ENCODE measurements at regions not wholly inside any gene's neighbourhood (a gene's known extent, or its start where the extent isn't known, plus 50 kb on each side); places are given as distances from the start of the nearest gene placed in this dataset.
A peak's percentile ranks its signal among the peaks of the same experiment; 100 is the strongest.

DNA sequence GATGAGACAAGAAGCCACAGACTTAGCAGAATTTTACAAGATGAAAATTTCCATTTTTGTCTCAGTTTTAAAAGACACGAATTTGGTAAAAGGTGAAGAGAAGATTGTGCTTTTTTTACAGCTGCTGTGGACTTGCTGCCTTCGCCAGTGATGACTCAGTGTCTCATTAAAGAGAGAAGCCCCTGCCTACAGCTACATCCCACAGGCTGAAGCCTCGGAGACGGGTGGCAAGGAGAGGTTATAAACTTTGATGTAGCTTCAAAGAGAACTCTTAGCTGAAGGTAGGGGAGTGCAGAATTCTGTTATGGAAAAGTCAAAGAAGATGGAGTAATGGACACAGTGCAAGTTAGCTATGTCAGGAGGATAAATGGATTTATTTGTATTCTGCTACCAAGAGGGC lies 683.4 kb upstream of the ARGLU1 start:
- no peak for DNase-seq (ENCODE audit: low read depth)

DNA sequence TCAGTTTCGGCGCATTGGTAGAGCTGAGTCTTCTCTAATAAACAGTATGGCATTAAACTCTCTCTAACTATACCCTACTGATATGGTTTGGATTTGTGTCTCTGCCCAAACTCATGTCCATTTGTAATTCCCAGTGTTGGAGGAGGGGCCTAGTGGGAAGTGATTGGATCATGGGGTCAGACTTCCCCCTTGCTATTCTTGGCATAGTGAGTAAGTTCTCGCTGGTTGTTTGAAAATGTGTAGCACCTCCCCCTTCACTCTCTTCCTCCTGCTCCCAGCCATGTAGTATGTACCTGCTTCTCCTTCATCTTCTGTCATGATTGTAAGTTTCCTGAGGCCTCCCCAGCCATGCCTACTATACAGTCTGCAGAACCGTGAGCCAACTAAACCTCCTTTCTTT lies 682.7 kb upstream of the ARGLU1 start:
- no peak for DNase-seq (ENCODE audit: low read depth)

DNA sequence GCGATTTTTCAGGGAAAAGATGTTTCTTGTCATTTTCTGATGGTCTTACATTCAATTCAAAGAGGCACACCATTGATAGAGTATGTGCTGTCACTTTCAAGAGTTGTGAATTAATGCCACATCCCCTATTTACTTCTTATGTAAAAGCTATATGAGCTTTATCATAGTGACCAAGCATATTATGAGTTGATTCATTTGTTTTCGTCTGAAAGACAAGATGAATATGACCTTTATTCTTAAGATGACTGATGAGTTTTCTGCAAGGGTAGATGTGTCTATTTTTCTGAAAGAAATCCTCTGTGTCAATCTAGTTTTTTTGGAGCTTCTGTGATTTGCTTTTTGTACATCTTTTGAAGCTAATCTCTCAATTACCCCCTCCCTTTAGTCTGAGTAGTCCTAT lies 676.3 kb upstream of the ARGLU1 start:
- no peak for DNase-seq (ENCODE audit: low read depth)

DNA sequence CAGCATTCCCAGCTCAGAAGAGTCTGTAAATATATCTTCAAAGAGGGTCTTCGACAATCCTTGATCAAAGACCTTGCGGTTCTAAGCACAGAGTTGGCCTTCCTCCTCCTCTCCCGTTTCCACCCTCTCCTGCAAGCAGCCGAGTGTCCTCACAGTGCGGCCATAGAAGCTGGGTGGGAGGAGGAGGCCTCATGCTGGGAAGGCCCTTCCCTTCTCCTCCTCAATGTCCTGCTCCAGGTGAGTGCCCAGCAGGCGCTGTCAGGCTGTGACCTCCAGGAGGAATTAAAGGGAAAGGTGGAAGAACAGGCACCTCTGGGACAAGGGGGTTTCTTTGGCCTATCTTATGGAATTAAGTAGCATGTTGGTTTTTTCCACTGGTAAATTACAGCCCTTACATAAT lies 674.2 kb upstream of the ARGLU1 start:
- DNase-seq (ENCODE audit: low read depth) = no peak

DNA sequence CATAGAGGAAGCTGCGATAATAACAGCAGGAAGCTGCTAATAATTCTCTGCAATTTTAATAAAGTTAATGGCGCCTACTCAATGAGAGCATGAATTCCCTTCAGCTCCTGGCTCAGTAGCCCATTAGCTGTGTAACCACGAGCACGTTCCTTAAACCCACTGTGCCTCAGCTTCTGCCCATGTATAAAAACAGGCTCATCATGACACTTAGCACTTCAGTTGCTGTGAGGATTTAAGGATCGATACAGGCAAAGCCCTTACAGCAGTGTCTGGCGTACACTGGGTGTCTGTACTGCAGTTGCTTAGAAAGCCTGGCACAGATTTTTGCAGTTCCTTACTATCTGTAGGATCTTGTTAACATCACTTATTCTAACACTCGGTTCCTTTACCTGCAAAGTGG lies 673.4 kb upstream of the ARGLU1 start:
- DNase-seq (ENCODE audit: low read depth) = no peak

DNA sequence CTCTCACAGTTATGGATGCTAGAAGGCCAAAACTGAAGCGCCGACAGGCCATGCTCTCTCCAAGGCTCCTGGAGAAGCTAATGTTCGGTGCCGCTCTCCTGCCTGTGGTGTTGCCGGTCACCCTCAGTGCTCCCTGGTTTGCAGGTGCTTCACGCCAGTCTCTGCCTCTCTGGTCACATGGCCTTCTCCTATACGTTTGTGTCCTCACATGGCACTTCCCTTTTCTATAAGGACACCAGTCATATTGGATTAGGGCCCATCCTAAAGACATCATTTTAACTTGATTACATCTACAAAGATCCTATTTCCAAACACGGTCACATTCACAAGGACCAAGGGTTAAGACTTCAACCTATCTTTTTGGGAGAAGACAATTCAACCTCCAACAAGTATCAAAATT lies 671.3 kb upstream of the ARGLU1 start:
- DNase-seq (ENCODE audit: low read depth) = no peak

DNA sequence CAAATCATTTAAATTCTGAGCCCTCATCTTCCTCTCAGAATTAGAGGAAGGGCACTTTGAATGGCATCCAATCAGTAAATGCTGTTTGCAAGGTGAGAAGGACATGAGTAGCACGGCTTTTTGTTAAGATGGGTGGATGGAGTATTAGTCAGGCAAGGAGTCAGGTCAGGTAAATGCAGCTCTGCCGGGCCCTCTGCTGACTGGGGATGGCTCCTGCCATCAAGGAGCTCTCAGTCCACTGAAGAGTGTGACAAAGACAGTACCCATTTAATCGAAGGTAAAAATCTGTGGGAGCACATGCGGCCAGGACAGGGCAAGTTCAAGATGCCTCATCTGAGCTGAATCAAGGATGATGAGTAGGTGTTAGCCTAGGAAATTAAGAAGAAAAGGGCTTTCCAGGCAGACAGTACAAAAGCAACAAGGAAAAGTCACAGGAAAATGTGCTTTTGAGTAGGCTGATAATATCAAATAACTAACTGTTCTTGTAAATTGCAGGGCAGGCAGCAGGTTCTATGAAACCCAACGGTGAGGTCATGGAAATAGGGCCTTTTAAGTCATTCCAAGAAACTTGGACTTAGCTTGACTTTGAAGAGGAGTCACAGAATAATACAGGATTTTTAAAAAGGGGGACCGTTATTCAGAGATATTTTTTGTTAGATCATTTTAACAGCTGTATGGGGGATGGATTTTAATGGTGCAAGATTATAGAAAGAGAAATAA lies 670.5 kb upstream of the ARGLU1 start:
- DNase-seq (ENCODE audit: low read depth) = no peak

DNA sequence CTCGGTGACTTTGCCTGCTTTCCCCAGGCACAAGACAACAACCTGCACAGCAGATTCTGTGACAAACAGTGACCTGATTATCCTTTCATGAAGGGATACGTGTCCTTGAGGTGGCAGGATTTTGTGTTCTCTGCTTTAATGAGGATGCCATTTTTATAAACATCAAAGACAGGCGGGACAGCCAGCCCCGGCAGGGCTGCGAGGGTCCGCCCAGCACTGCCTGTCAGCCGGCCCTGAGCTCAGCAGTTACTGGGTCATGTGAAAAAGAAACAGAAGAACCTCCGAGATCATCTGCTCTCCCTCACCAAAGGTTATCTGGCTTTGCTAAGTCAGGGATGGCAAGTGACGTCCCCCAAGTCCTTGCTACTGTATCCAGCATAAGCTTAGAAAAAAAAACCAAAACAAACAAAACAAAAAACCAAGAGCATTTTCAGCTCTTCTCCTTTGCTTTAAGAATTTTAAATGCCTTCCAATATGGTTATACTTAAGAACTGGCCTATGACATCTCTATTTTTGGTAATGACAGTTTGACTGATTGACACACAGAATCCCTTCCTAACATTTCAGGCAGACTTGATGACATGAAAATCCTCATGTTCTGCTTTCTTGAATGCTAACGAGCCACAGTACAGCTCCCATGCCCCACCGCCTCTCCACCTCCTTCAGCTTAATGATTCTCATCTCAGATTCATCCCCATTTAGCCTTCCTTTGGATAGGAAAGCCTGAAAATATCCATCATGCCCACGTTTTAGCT lies 666.6 kb upstream of the ARGLU1 start:
- no peak for DNase-seq (ENCODE audit: low read depth)

DNA sequence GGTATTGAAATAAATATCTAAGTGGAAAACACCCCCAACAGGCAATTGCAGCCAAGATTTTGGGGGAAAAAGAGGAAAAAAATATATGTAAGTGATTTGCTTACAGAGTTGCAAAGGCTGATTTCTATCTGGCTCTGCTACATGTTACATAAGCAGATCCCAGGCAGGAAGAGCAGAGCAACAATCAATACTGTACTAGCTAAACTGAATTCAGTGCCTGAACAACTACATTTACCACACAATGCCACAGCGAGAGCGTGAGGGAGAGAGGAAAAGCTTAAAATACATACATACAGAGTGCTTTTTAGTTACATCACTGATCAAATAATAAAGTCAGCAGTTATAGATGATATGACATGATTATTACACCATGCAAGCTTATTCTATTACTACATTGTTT lies 665.6 kb upstream of the ARGLU1 start:
- DNase-seq (ENCODE audit: low read depth) = no peak

DNA sequence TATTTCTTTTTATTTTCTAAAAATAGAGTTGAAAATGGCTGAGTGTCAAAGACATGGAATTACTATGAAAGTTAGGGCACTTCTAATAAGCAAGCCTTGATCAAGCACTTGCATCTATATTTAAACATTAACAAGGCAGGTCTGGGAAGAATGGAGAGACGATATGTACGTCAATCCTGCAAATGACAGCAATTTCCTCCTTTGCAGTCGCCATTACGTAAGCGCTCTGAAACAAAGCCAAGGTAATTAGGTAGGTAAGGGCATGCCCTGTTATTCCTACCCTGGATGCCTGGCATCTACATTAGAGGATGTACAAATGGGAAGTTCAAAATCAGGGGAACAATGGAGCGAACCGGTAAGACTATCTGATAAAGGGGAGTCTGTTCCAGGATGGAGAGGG lies 664.0 kb upstream of the ARGLU1 start:
- no peak for DNase-seq (ENCODE audit: low read depth)

DNA sequence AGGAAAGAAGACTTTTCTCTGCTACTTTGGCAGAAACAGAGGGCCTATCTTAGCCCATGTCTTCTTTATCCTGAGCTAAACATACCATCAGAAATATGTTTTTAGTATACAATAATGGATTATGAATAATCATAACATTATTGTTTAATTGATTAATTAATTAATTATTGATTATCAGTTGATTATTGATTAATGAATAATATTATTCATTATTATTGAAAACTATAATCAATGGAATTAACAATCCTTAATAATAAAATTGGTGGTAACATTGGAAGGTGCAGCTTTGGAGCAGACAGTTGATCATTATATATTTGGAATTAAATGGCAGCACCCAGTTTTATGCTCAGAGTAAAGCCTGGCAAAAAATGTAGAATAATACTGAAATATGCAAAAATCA lies 655.9 kb upstream of the ARGLU1 start:
- DNase-seq (ENCODE audit: low read depth) = no peak

DNA sequence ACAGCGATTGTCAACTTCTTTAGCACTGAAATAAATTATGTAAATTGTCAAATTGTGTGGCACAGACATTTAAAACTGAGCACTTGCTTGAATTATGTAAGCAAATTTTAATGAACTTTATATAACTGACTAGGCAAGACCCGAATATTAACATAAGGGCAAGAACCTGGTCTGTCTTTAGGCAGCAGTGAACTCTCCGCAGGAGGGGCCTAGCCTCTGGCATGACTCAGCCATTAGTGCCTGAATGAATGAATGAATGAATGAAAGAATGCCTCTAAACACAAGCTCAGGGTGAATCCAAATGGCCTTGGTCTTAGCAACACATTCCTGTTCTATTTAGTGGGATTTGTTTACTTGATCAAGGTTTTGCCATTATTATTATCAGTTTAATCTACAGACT lies 654.7 kb upstream of the ARGLU1 start:
- DNase-seq (ENCODE audit: low read depth) = no peak

DNA sequence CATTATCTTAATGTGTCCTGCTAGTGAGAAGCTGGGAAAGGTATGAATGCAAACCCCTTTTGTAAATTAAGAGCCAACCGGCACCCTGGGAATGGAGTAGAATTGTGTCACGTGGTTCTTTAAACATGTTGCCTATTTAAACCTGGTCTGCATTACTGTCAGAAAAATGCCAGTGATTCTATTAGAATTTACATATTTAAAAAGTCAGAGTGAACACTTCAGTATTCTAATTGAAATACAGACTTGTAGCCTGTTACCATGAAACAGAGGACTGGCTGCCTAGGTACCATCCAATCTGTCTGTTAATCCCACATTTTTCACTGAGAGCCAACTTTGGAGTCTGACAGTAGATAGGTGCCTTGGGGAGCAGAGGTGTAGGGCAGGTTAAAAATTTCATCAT lies 652.3 kb upstream of the ARGLU1 start:
- no peak for DNase-seq (ENCODE audit: low read depth)

DNA sequence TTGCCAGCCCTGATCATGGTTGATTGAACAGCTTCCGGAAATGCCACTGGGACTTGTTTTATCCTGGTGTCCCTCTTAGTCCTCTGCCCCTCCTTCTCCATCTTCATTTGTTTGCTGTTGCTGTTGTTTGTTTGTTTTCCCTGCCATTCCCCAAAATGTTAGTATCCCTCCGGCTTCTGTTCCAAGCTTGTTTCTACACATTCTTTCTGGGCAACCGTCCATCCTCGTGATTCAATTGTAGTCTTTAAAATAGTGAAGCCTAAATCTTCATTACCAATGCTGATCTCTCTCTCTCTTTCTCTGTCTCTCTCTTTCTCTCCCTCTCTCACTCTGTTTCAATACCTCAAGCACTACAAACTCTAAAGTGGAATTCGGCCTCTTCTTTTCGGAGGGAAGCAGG lies 649.3 kb upstream of the ARGLU1 start:
- DNase-seq (ENCODE audit: low read depth) = no peak

DNA sequence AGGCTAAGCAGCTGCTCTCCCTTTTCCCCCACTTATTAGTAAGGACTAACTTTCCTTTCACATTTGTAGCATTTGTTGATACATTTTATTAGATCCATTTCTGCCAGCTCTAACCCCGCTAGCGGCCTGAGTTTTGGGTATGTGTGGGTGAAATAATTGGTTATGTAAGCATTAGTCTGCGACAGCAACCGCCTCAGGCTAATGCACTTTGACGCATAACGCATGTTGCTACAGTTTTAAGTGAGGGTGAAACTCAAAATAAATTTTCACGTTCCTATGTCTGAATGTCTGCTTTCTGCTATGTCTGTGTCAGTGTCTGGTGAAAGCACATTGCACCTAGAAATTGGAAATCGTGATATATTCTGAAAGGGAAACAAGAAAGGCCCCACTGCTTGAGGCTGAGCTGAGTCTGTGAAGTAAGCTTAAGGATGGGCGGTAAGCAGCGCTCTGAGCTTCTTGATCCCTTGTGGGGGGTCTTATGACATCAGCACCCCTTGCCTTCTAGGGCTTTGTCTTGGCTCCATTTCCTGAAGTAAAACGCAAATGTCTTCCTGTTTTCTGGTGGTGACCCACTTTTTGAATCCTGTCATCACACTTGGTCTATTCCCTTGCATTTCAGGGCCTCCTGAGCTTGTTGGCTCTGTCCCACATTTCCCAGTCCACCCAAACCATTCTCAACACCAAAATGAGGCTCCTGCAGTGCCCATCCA lies 648.3 kb upstream of the ARGLU1 start:
- DNase-seq (ENCODE audit: low read depth) = no peak

DNA sequence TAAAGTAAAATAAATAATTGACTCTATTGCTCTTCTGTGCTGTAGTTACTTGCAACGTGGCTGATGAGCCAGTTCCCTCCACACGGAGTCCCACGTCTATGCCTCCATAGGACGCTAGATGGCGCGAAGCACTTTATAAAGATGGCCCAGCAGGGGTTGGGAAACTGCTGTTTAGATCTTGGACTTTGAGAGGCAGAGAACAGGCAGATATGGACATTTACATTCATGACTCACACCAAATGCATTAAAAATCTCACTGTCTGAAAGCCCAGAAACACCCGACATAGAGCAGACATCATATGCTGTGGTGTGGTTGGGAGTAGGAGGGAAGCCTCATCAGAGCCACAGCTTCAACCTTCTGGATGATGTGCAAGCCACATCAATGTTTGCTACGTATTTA lies 643.1 kb upstream of the ARGLU1 start:
- DNase-seq (ENCODE audit: low read depth) = no peak

DNA sequence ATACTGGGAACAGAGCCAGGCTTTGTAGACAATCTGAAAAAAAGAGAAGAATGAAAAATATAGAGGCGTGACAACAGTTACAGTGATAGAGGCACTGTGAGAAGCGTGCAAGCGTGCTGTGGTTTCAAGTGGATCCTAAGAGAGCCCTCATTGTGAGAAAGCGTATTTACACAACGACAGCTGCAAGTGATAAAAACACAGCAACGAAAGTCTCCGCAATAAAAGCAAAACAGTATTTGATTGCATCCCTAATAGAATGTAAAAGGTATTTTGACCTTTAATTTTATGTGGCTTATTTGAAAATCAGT lies 642.7 kb upstream of the ARGLU1 start:
- no peak for DNase-seq (ENCODE audit: low read depth)

DNA sequence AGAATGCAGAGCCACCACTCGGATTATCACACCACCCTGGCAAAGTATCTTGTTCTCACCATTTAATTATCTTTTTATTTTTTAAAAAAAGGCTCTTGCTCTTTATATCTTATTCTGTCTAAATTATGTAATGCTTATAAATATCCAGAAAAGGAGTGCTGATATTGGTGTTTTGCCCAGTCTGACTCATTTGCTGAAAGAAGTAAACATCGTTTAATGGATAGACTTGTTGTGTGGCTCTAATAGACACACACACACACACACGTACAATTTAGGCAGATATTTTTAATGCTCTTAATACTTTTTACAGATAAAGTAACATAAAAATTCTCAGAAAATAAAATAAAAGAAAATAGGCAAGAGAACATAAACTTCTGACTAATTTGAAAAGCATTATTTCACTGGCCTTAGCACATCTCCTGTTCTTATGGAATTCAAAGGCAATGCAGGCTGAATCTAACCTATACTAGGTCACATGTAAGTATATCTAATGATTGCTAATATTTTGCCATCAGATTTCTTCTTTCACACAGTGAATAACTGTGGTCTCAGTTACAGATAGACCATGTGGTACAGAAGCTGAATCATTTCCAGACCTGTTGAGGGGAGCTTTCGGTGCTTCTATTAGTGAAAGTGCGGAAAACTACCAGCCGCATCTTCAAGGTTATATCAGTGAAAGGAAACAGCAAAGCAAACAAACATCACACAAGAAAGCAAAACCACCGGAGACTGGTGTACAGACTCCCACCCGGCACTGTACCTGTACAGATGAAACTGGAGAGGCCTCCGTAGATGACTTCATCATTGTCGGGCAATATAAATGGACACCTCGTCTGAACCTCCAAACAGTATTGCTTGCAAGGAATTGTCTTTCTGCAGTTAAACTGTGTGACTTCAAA lies 642.1 kb upstream of the ARGLU1 start:
- no peak for DNase-seq (ENCODE audit: low read depth)

DNA sequence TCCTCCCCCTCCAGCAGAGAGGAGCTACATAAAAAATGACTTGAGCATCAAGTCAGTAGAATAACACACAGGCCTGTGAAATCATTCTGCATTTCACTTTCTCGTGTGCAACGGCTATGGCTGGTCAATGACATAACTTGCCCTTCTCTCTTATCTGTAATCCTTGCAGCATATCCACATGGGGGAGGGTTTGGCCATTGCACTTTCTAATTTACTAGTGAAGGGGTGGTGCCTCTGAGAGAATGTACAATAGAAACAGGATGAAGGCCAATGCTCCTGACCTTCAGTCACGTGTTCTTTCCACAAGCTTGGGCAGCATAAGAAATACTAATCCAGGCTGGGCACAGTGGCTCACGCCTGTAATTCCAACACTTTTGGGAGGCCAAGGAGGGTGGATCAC lies 641.0 kb upstream of the ARGLU1 start:
- no peak for DNase-seq (ENCODE audit: low read depth)

DNA sequence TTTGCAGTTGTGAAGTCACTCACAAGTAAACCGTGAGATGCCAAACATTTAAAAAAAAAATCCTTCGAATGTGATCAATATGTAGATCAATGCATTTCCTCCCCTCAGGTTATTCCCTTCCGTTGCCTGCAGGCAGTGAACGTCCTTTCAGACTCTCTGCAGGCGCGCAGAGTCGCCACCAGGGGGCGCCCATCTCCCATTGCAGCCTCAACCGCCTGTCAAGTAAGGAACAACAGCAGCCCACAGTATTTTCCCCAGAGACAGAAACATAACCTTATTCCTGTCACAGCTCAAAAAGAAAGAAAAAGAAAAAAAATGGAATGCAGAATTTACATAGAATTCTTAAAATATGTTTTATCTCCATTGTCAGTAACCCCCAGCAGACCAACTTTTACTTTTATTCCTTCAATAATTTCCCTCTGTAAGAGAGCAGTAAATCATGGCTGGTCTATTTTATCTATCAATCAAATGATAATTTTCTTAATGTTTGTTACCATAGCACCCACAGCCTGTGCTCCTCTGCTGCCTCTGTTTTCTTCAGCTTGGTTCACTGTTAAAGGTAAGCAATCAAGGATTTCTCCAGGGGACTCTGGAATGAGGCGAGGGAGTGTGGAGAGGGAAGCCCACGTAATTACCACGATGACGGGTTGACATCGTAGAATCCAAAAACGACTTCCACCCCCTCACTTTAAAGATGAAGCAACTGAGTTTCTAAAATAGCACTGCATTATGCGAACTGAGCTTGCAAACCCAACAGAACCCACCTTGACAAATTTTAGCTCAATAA lies 637.6 kb upstream of the ARGLU1 start:
- DNase-seq (ENCODE audit: low read depth) = peak; percentile 8

DNA sequence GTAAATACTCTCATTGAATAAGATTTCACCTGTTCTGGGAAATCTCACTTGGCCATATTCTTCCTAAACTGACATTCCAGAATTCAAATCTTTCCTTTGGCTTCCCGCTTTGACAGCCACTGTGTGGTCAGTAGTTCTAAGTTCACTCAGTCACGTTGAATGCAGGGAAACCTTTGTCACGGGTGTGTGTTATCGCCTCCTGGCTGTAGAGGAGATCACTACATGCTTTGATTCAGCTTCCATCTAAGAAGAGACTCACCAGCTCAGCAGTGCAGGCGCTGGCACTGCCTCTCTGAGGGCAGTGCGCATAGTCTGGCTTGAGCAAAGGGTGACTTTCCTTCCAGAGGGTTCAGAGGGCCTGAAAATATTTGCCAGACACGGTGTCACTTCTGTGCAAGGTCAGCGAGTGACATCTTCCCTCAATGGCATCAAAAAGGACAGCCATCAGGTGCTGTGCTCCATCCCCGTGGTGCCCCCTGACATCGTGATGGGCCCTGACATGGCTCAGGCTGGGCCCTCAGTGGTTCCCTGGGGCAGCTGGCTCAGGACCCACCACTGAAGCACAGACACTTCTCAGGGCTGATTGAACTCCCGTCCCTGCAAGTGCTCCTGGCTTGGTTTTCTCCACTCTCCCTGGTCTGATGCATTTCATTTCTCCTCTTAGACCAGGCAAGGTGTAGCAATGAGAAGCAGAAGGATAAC lies 635.4 kb upstream of the ARGLU1 start:
- DNase-seq (ENCODE audit: low read depth) = no peak
